GM12878 (cell line): ENCODE measurements at regions not wholly inside any gene's neighbourhood (a gene's known extent, or its start where the extent isn't known, plus 50 kb on each side); places are given as distances from the start of the nearest gene placed in this dataset.

Experiments used
- ATAC-seq: fragments of 200-7000 bp; cut with Tn5 transposase; 3 replicates; pipeline ENCODE4 v1.9.1; 2020; ENCODE audit warnings: mild to moderate bottlenecking, moderate library complexity
- BruUV-seq: library from RNA; stranded (reverse); fragments of 400-500 nt; replicated peaks from 2 replicates; lab custom pipeline; 2021; lab: Mats Ljungman, UMichigan
- CTCF ChIA-PET: fragments of 300-600 bp; sonication (Branson Sonifier 250); formaldehyde crosslinking; extraction: SDS; loops from one replicate; lab custom pipeline; 2021; ENCODE audit warnings: inconsistent platforms; lab: Yijun Ruan, JAX
- POLR2A ChIA-PET: fragments of 350-600 bp; formaldehyde crosslinking; extraction: SDS; loops from one replicate; lab custom pipeline; 2021; ENCODE audit warnings: inconsistent platforms; lab: Charles Lee
- RAD21 ChIA-PET: fragments of 300-600 bp; sonication (Branson Sonifier 250); formaldehyde crosslinking; loops from one replicate; lab custom pipeline; 2023; ENCODE audit warnings: antibody characterized with exemption; ENCODE audit not compliant: unreplicated experiment; lab: Charles Lee
- SMC1A ChIA-PET: fragments of 300-600 bp; sonication (Branson Sonifier 250); formaldehyde crosslinking; loops from one replicate; lab custom pipeline; 2023; ENCODE audit not compliant: unreplicated experiment, uncharacterized antibody; lab: Charles Lee
- DNase-seq: peaks from one replicate; pipeline ENCODE4 v3.0.0-alpha.2; 2011; ENCODE audit warnings: low read depth, low spot score
- FAIRE-seq: peaks from 3 replicates; lab custom pipeline; 2011; peaks lifted over from hg19 to GRCh38; lab: Jason Lieb, UNC
- H2AFZ ChIP-seq: 2 replicates; pipeline ENCODE4 v1.6.0; 2011; ENCODE audit warnings: low read depth, low read length, control low read depth; ENCODE audit not compliant: control insufficient read depth
- H3K27ac ChIP-seq: 2 replicates; pipeline ENCODE4 v1.5.1; 2011; ENCODE audit warnings: control low read depth; ENCODE audit not compliant: control insufficient read depth, insufficient read depth
- H3K27me3 ChIP-seq, 2 experiments: replicated peaks in 1 of 2; 2 replicates each; pipeline versions ENCODE4 v1.6.0 to v1.6.1; 2011; ENCODE audit warnings: low read length in 1 of 2; ENCODE audit not compliant: control insufficient read depth in 2 of 2, insufficient read depth in 2 of 2
- H3K36me3 ChIP-seq, 2 experiments: 2 replicates each; pipeline ENCODE4 v1.5.1; 2011; ENCODE audit warnings: low read length in 1 of 2; ENCODE audit not compliant: control insufficient read depth in 2 of 2, insufficient read depth in 2 of 2
- H3K4me1 ChIP-seq: 2 replicates; pipeline ENCODE4 v1.6.1; 2011; ENCODE audit warnings: mild to moderate bottlenecking, low read length, moderate library complexity, mixed read lengths; ENCODE audit not compliant: control insufficient read depth, insufficient read depth
- H3K4me2 ChIP-seq: 2 replicates; pipeline ENCODE4 v1.6.0; 2011; ENCODE audit warnings: control low read depth; ENCODE audit not compliant: control insufficient read depth, insufficient read depth
- H3K4me3 ChIP-seq: fragments of 200-600 bp; sonication (generic); 2 replicates; pipeline ENCODE4 v1.5.1; 2016
- H3K79me2 ChIP-seq: 2 replicates; pipeline ENCODE4 v1.6.0; 2011; ENCODE audit warnings: low read length; ENCODE audit not compliant: control insufficient read depth, insufficient read depth
- H3K9ac ChIP-seq: 2 replicates; pipeline ENCODE4 v1.8.0; 2011; ENCODE audit warnings: low read length, control low read depth, mixed read lengths; ENCODE audit not compliant: control insufficient read depth, insufficient read depth
- H3K9me3 ChIP-seq: replicated peaks from 3 replicates; pipeline ENCODE4 v1.5.1; 2011; ENCODE audit warnings: mild to moderate bottlenecking, low read length; ENCODE audit not compliant: control insufficient read depth, insufficient read depth
- H4K20me1 ChIP-seq: 2 replicates; pipeline ENCODE4 v1.6.0; 2011; ENCODE audit not compliant: control insufficient read depth, insufficient read depth
- DPF2 ChIP-seq: fragments of 450-650 bp; IDR thresholded peaks from 2 replicates; pipeline ENCODE4 v1.6.1; 2017; ENCODE audit warnings: mild to moderate bottlenecking
- EP300 ChIP-seq, 2 experiments: fragments of 150-350 bp in 1 of 2; IDR thresholded peaks; 2 replicates each; pipeline ENCODE4 v1.6.1; 2011 to 2012; ENCODE audit warnings: low read depth in 2 of 2, low read length in 2 of 2, borderline replicate concordance in 1 of 2, improper control_type of control experiment in 1 of 2, inconsistent platforms in 1 of 2; ENCODE audit not compliant: control insufficient read depth in 1 of 2
- MTA2 ChIP-seq: fragments of 450-650 bp; IDR thresholded peaks from 2 replicates; pipeline ENCODE4 v1.6.1; 2016; ENCODE audit warnings: low read depth, mild to moderate bottlenecking, moderate library complexity
- NKRF ChIP-seq: fragments of 450-650 bp; conservative IDR thresholded peaks from 2 replicates; pipeline ENCODE4 v1.6.1; 2017; ENCODE audit warnings: mild to moderate bottlenecking, moderate library complexity
- RUNX3 ChIP-seq: IDR thresholded peaks from 2 replicates; pipeline ENCODE4 v1.6.1; 2012; ENCODE audit warnings: low read length, inconsistent platforms
- SIX5 ChIP-seq: IDR thresholded peaks from 2 replicates; pipeline ENCODE4 v1.6.1; 2011; ENCODE audit warnings: mild to moderate bottlenecking, low read depth, low read length, moderate library complexity; ENCODE audit not compliant: severe bottlenecking
- ZNF24 ChIP-seq: fragments of 450-650 bp; IDR thresholded peaks from 2 replicates; pipeline ENCODE4 v1.6.1; 2017; ENCODE audit warnings: antibody characterized with exemption, mild to moderate bottlenecking
- ZNF592 ChIP-seq: fragments of 450-650 bp; IDR thresholded peaks from 2 replicates; pipeline ENCODE4 v1.6.1; 2017; ENCODE audit warnings: mild to moderate bottlenecking, moderate library complexity
- WGBS: methylation state at CpG from one replicate; pipeline ENCODE4 v1.1.6; 2016; ENCODE audit warnings: low lambda C conversion rate; ENCODE audit not compliant: insufficient replicate concordance, insufficient coverage; ENCODE audit errors: missing lambda C conversion rate; 5-methylcytosine and 5-hydroxymethylcytosine counted together
- in situ Hi-C: fragments of 300-500 bp; cut with MboI; formaldehyde crosslinking; loops from 9 replicates; pipeline ENCODE4 v1.14.3; 2018; ENCODE audit warnings: mixed read lengths
- intact Hi-C: fragments of 100-400 bp; cut with micrococcal nuclease; formaldehyde crosslinking; loops from one replicate; pipeline ENCODE4 v1.14.2; 2022; ENCODE audit not compliant: unreplicated experiment

GRCh38 chr5:89437450-89438435, 554.8 kb upstream of the MEF2C start:
- Histone ChIP-seq H3K27me3 (no peaks in the 10 kb centered on the region), H4K20me1 (no peaks in the 10 kb centered on the region), H3K79me2 (no peaks in the 10 kb centered on the region), H2AFZ (peak overlapping the region; percentile 67), H3K36me3 (no peaks in the 10 kb centered on the region), H3K9me3 (peaks cover 2% of the 10 kb centered on the region; the same call in 1 of the 3 replicates), H3K4me1 (peaks cover 29% of the 10 kb centered on the region; the same call in 1 of the 2 replicates), H3K27ac (peak overlapping the region; percentile 92), H3K9ac (no peak overlapping the region), H3K4me3 (no peak overlapping the region), H3K4me2 (no peak overlapping the region)
- no peak for DNase-seq
- POLR2A ChIA-PET, result interaction anchor here (0.6 to 1.4 kb wide), 5 partner anchors 17 to 551 kb away, joined by 3 to 4 read pairs (median 3); no protein-coding TSS in a partner anchor
- TF ChIP-seq SIX5 (no peak), MTA2 (peak; percentile 22; the same call in 1 of the 2 replicates), ZNF592 (0 out of 2 replicates have a peak, but pooled peaks have one; percentile 23), ZNF24 (peak; percentile 81; the same call in 1 of the 2 replicates), EP300 (IDR thresholded peaks at IDR 0.05; ENCODE audit: borderline replicate concordance in 1 of 2, control insufficient read depth in 1 of 2, low read depth in 2 of 2, low read length in 2 of 2) (peak; percentile 31 to 34; a peak in 1 of 4 replicates), RUNX3 (peak; percentile 65; the same call in 1 of the 2 replicates), DPF2 (0 out of 2 replicates have a peak, but pooled peaks have one; percentile 11), NKRF (no peak)
- FAIRE-seq, result no peak
- 25% methylated on average over 4 of the region's 4 CpGs for WGBS
- BruUV-seq, result no TSS peak
- in situ Hi-C loops, result loop anchor here (10.0 kb wide), 1 partner anchor 553 kb away; the partner anchor contains the start of gene MEF2C
- SMC1A ChIA-PET, result interaction anchor here (0.6 to 8.1 kb wide), 29 partner anchors 9 to 773 kb away, joined by 3 to 71 read pairs (median 4); no protein-coding TSS in a partner anchor
- peak; percentile 33 for ATAC-seq
- intact Hi-C loops, result loop anchor here (5.0 kb wide), 4 partner anchors 170 to 705 kb away; partner anchors contain the start of gene MEF2C
- CTCF ChIA-PET, result interaction anchor here (0.7 to 2.8 kb wide), 10 partner anchors 51 to 353 kb away, joined by 3 to 13 read pairs (median 6); no protein-coding TSS in a partner anchor
- RAD21 ChIA-PET, result interaction anchor here (0.7 to 5.4 kb wide), 22 partner anchors 12 to 710 kb away, joined by 3 to 56 read pairs (median 4); no protein-coding TSS in a partner anchor
